HG02623 (cell line): ENCODE measurements at regions not wholly inside any gene's neighbourhood (a gene's known extent, or its start where the extent isn't known, plus 50 kb on each side); places are given as distances from the start of the nearest gene placed in this dataset.
A peak's percentile ranks its signal among the peaks of the same experiment; 100 is the strongest.
"Not testable (repeated sequence)": the region's sequence is repeated elsewhere in the genome, so short reads cannot be mapped to it uniquely, and the experiment has no call there.

Source experiments
- ATAC-seq: cut with Tn5 transposase; IDR thresholded peaks from one replicate; pipeline ENCODE4 v1.9.1; 2021; ENCODE audit warnings: moderate library complexity; ENCODE audit not compliant: unreplicated experiment

- no peak for ATAC-seq
Observed at GRCh38 chr3:59508273-59508672, 458.4 kb upstream of the CFAP20DC start.

DNA sequence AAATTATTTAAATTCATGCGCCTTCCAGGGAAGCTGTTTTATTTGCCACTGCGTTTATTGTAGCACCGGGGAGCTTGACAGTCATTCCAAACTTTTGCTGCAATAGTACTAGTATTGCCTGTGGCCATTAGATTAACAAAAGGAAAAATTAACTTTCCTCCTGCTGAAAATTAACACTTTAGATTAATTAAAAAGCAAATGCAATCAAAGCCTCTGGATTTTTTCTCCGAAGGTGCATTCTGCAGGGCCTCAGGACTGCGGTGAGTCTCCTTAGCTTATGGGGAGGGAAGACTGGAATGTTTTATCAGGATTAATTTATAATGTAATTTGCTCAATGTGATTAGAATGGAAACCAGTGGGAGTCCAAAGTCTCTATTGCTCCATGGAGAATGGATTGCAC is 456.4 kb upstream of the CFAP20DC start:
- no peak for ATAC-seq

GRCh38 chr3:59503441-59503840 is 453.6 kb upstream of the CFAP20DC start:
- ATAC-seq = no peak

DNA sequence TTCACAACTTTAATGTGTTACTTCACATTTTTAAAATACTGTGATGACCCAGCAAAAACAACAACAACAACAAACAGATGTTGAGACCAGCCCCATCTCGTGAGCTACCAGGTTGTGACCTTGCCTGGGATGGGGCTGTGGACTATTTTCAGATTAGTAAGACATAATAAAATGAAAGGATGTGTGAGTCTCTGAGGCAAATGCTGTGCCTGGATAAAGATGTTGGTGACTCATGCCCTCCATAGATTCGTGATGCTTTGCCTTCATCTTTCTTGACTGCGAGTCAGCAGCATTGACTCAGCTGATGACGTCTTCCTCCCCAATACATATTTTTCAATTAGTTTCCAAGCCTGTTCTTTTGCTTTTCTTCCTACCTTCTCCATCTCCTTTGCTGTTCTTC is 453.0 kb upstream of the CFAP20DC start:
- ATAC-seq = no peak

- no peak for ATAC-seq
Observed at GRCh38 chr3:59499954-59500353, 450.1 kb upstream of the CFAP20DC start.

GRCh38 chr3:59499000-59499399 is 449.2 kb upstream of the CFAP20DC start:
- ATAC-seq = no peak

- ATAC-seq = no peak
Observed at GRCh38 chr3:59496250-59496649, 446.4 kb upstream of the CFAP20DC start.

GRCh38 chr3:59494969-59495368 is 445.1 kb upstream of the CFAP20DC start:
- not testable (repeated sequence) for ATAC-seq

GRCh38 chr3:59486520-59486919 is 436.7 kb upstream of the CFAP20DC start:
- ATAC-seq = no peak

DNA sequence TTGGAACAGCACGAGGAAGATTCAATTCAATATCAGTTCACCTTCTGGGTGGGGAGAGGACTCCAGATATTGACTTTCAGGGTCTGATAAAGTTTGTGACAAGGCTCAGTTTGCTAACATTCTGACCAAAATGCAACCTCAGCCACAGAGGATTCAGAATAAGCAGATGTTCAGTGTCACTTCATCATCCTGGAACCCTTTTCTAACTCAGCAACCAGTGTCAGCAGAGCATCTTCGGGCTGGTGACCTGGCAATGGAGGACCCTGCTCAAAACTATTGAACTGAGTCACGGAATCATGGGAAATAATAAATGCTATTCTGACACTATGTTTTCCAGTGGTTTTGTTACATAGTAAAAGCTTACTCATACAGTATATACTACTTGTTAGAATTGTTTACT is 433.4 kb upstream of the CFAP20DC start:
- no peak for ATAC-seq

DNA sequence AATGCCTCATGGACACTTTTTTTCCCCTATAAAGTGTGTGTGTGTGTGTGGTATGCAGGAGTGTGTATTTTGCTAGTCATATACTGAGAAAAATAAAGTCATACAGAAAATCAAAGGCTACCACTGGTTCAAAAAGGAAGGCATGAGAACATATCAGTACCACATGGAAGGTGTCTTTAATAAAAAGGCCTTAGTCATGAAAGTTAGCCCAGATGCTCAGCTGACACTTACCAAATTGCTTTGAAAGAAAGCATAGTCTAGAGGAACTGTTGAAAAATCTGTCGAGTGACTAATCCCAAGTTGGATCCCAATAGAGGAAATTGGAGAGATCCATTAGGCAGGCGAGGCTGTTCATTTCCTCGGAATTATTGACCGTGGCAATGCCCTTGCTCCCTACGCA is 432.9 kb upstream of the CFAP20DC start:
- ATAC-seq = no peak

- no peak for ATAC-seq
Observed at GRCh38 chr3:59481776-59482400, 432.1 kb upstream of the CFAP20DC start.

- ATAC-seq = no peak
Observed at GRCh38 chr3:59480486-59480995, 430.7 kb upstream of the CFAP20DC start.

GRCh38 chr3:59473636-59474035 is 423.8 kb upstream of the CFAP20DC start:
- no peak for ATAC-seq

DNA sequence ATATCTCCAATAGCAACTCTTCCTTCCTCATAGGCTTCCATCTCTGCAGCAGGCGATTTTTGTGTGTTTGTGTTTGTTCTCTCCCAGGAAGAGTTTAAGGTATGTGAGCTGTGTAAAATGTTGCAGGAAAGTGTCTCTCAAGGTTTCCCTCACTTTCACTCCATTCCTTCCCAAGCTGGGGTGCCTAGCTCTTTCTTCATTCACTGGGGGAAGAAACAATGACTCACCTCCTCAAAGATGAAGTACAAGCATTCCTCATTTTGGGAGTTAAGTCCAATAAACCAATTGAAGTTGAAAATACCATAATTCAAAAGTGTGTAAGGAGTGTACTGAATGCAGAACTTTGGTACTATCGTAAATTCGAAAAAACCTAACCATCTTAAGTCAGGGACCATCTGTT is 422.7 kb upstream of the CFAP20DC start:
- ATAC-seq = no peak

- ATAC-seq = no peak
Observed at GRCh38 chr3:59469948-59470723, 420.3 kb upstream of the CFAP20DC start.

DNA sequence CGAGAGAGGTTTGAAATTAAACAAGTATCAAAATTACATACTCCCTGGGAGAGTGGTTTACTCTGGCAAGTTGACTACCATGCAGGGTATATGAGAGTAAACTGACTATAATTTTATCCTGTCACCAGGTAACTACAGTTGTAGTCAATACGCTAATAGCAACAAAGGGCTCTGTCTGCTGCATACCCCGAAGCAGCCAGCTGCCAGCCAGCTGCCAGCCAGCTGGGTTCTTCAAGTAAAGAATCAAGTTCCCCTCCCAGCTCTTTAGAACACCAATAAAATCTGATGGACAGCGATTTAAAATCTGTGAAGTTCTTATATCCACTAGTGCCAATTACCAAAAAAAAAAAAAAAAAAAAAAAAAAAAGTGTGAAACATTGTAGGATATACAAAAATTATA is 417.7 kb upstream of the CFAP20DC start:
- ATAC-seq = no peak

- no peak for ATAC-seq
Observed at GRCh38 chr3:59464187-59464586, 414.4 kb upstream of the CFAP20DC start.

- ATAC-seq = no peak
Observed at GRCh38 chr3:59463253-59463652, 413.4 kb upstream of the CFAP20DC start.

- ATAC-seq = no peak
Observed at GRCh38 chr3:59460068-59460467, 410.2 kb upstream of the CFAP20DC start.

DNA sequence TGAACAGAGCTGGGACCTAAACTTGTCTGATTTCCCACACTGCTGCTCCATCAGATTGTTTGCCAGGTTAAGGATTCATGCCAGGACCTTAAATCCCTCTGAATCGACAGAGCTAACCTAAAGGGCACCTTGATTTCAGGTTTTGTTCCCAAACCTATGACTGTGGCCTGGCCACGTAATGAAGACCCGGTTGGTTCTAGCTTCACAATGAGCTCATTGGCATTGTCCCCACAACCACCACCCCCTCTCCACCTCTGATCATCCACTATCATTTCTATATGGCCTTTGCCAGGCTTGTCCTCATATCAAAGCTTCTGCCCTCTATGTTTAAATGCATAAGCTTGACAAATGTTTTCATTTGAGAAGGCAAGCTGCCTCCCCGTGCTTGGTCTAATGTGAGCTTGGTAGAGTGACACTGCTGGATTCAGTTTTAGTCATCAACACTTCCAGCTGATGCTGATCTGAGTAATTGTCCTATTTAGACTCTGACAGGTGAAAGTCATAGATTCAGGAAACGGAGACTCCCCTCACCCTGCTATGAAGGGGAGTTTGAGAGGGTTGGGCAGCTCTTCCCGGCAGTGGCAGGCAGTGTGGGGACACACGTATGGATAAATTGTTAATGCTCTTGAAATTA is 407.1 kb upstream of the CFAP20DC start:
- peak; percentile 96 for ATAC-seq
